Brain microvascular endothelial cell (primary cell): ENCODE measurements at regions not wholly inside any gene's neighbourhood (a gene's known extent, or its start where the extent isn't known, plus 50 kb on each side); places are given as distances from the start of the nearest gene placed in this dataset.

Experiments
- DNase-seq: peaks from one replicate; pipeline ENCODE4 v3.0.0-alpha.2; 2020
- H3K27ac ChIP-seq: fragments of 250-450 bp; sonication (Bioruptor Pico); 2 replicates; pipeline ENCODE4 v1.5.1; 2020; ENCODE audit warnings: mild to moderate bottlenecking, moderate library complexity
- H3K27me3 ChIP-seq: fragments of 250-450 bp; sonication (Bioruptor Pico); replicated peaks from 2 replicates; pipeline ENCODE4 v1.5.1; 2020; ENCODE audit warnings: mild to moderate bottlenecking
- H3K36me3 ChIP-seq: fragments of 250-450 bp; sonication (Bioruptor Pico); replicated peaks from 2 replicates; pipeline ENCODE4 v1.5.1; 2020; ENCODE audit warnings: mild to moderate bottlenecking
- H3K4me3 ChIP-seq: 2 replicates; pipeline ENCODE4 v1.5.1; 2011; ENCODE audit warnings: low read depth, mild to moderate bottlenecking, control low read depth, low read length, moderate library complexity
- in situ Hi-C: cut with HindIII; loops from 2 replicates; pipeline ENCODE4 v1.10.0; 2017; ENCODE audit warnings: low sequenced_read_pairs, low pct_ligation_motif_present
- TF ChIP-seq, protein P1 (sequence below): IDR thresholded peaks from 2 replicates; pipeline ENCODE4 v1.5.1; 2011; ENCODE audit warnings: low read depth, mild to moderate bottlenecking, moderate library complexity, low read length, control low read depth, inconsistent platforms; ENCODE audit errors: missing control alignments

DNA sequence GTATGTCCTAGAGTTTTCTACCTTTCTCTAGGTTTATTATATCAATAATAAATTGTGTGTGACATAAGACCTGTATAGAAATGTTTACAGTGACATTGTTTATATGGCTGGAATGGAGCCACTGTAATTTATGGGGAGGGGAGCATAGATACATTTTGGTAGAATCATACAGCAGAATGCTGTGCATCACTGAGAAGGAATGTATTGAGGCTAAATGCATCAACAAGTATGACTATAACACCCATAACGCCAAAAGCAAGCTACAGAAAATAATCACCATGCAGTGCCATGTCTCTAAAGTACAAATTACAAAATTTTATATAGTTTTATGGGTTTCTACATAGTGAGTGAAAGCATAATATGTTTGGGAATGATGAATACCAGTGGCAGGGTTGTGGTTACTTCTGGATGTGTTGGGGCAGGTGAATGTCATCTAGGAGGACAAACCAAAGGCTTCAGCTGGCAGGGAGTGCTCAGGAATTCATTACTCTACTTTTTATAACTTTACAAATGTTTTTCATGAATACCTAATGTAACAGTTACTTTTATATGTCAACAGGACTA, 226.0 kb upstream of the NETO1 start:
- in situ Hi-C loops, result no loop called here
- H3K4me3 ChIP-seq, result no peak overlapping the region
- no peaks in the 10 kb centered on the region for H3K27me3 ChIP-seq
- H3K27ac ChIP-seq, result no peak overlapping the region
- TF ChIP-seq, protein P1, sequence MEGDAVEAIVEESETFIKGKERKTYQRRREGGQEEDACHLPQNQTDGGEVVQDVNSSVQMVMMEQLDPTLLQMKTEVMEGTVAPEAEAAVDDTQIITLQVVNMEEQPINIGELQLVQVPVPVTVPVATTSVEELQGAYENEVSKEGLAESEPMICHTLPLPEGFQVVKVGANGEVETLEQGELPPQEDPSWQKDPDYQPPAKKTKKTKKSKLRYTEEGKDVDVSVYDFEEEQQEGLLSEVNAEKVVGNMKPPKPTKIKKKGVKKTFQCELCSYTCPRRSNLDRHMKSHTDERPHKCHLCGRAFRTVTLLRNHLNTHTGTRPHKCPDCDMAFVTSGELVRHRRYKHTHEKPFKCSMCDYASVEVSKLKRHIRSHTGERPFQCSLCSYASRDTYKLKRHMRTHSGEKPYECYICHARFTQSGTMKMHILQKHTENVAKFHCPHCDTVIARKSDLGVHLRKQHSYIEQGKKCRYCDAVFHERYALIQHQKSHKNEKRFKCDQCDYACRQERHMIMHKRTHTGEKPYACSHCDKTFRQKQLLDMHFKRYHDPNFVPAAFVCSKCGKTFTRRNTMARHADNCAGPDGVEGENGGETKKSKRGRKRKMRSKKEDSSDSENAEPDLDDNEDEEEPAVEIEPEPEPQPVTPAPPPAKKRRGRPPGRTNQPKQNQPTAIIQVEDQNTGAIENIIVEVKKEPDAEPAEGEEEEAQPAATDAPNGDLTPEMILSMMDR, result no peak
- no peak for DNase-seq
- H3K36me3 ChIP-seq, result no peaks in the 10 kb centered on the region

DNA sequence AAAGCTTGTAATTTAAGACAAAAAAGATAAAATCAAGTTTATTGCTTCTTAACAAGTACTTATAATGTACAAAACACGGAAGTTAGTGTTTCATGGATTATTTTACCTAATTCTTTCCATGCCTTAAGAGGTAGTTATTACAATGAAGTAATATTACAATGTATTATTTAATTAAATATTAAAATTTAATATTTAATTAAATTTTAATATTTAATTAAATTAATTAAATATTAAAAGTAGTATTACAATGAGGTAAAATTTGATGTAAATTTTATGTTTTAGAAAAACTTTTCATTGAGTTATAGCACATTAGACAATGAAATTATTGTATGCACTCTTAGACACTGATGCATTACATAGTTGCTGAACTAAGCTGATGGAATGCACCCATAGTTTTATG, 220.7 kb upstream of the NETO1 start:
- no peak for DNase-seq
- Histone ChIP-seq H3K4me3 (no peak overlapping the region), H3K27me3 (no peaks in the 10 kb centered on the region), H3K36me3 (no peaks in the 10 kb centered on the region), H3K27ac (no peak overlapping the region)
- TF ChIP-seq, protein P1, result no peak
- in situ Hi-C loops, result no loop called here

- H3K27me3 ChIP-seq, result no peaks in the 10 kb centered on the region
- DNase-seq, result no peak
- H3K36me3 ChIP-seq, result no peaks in the 10 kb centered on the region
- in situ Hi-C loops, result no loop called here
- H3K4me3 ChIP-seq, result no peak overlapping the region
- TF ChIP-seq, protein P1, result no peak
- H3K27ac ChIP-seq, result no peak overlapping the region
Measured at GRCh38 chr18:73087282-73087977, 219.6 kb upstream of the NETO1 start.

DNA sequence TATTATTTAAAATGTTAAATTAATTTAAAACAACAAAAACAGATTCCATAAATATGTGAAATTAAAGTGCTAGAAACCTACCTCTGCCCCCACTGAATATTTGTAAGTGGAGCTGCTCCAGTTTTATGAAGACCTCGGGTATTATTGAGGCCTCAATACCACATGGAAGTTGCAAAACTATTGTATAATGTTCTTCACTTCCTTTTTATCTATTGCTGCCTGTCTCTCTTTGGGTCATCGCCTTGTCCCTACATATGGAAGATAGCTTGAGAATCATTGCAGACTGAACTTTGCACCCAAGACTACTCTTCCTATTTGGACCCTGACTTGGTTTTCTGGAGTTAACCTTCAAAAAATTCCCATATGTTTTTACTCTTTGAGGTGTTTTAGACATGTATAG, 212.1 kb upstream of the NETO1 start:
- in situ Hi-C loops, result no loop called here
- H3K27ac ChIP-seq, result no peak overlapping the region
- DNase-seq, result no peak
- H3K27me3 ChIP-seq, result no peaks in the 10 kb centered on the region
- TF ChIP-seq, protein P1, result no peak
- H3K4me3 ChIP-seq, result no peak overlapping the region
- H3K36me3 ChIP-seq, result no peaks in the 10 kb centered on the region

- DNase-seq, result peak; percentile 7
- H3K27me3 ChIP-seq, result no peaks in the 10 kb centered on the region
- in situ Hi-C loops, result no loop called here
- TF ChIP-seq, protein P1, result no peak
- no peak overlapping the region for H3K4me3 ChIP-seq
- H3K36me3 ChIP-seq, result no peaks in the 10 kb centered on the region
- no peak overlapping the region for H3K27ac ChIP-seq
Measured at GRCh38 chr18:73060666-73061288, 193.0 kb upstream of the NETO1 start.
